RWPE1 (cell line): ENCODE measurements at regions not wholly inside any gene's neighbourhood (a gene's known extent, or its start where the extent isn't known, plus 50 kb on each side); places are given as distances from the start of the nearest gene placed in this dataset.

Experiments
- CTCF ChIA-PET: fragments of 350-600 bp; sonication (Branson Sonifier 250); formaldehyde crosslinking; extraction: SDS; loops from one replicate; lab custom pipeline; 2021; lab: Yijun Ruan, JAX
- POLR2A ChIA-PET: fragments of 400-600 bp; formaldehyde crosslinking; extraction: SDS; loops from one replicate; lab custom pipeline; 2020; ENCODE audit warnings: antibody characterized with exemption; ENCODE audit not compliant: low non-redundant PET; lab: Yijun Ruan, JAX
- DNase-seq: peaks from one replicate; pipeline ENCODE4 v3.0.0; 2012; ENCODE audit warnings: low spot score
- H3K27ac ChIP-seq: fragments of 450-650 bp; 2 replicates; pipeline ENCODE4 v1.5.1; 2017
- CTCF ChIP-seq: fragments of 450-650 bp; conservative IDR thresholded peaks from 2 replicates; pipeline ENCODE4 v1.5.1; 2017; ENCODE audit warnings: low read depth, mild to moderate bottlenecking

GRCh38 chr1:14443164-14443787, 155.2 kb upstream of the KAZN start:
- peak overlapping the region; percentile 53 for H3K27ac ChIP-seq
- ChIA-PET POLR2A (no interaction called here), CTCF (interaction anchor here (0.6 to 0.7 kb wide), 2 partner anchors 9 to 621 kb away, joined by 4 read pairs; no protein-coding TSS in a partner anchor)
- peak; percentile 65 for DNase-seq
- TF ChIP-seq CTCF, result no peak

- ChIA-PET POLR2A (no interaction called here), CTCF (interaction anchor here (0.6 kb wide), 1 partner anchor 596 kb away, joined by 3 read pairs; no protein-coding TSS in a partner anchor)
- no peak for TF ChIP-seq CTCF
- no peak for DNase-seq
- H3K27ac ChIP-seq, result no peak overlapping the region
Measured at GRCh38 chr1:14451217-14451616, 147.3 kb upstream of the KAZN start.

GRCh38 chr1:14452551-14452950, 145.9 kb upstream of the KAZN start:
- DNase-seq, result no peak
- POLR2A ChIA-PET, result no interaction called here
- CTCF ChIA-PET, result interaction anchor here (0.6 kb wide), 1 partner anchor 10 kb away, joined by 4 read pairs; no protein-coding TSS in a partner anchor
- H3K27ac ChIP-seq, result no peak overlapping the region
- TF ChIP-seq CTCF, result no peak

- no peak overlapping the region for H3K27ac ChIP-seq
- ChIA-PET CTCF (no interaction called here), POLR2A (no interaction called here)
- DNase-seq, result no peak
- TF ChIP-seq CTCF, result no peak
Measured at GRCh38 chr1:14460173-14460572, 138.3 kb upstream of the KAZN start.

- POLR2A ChIA-PET, result no interaction called here
- CTCF ChIA-PET, result no interaction called here
- TF ChIP-seq CTCF, result no peak
- no peak for DNase-seq
- H3K27ac ChIP-seq, result no peak overlapping the region
Measured at GRCh38 chr1:14462851-14463250, 135.6 kb upstream of the KAZN start.

GRCh38 chr1:14466006-14466405, 132.5 kb upstream of the KAZN start:
- no peak for TF ChIP-seq CTCF
- POLR2A ChIA-PET, result no interaction called here
- CTCF ChIA-PET, result no interaction called here
- DNase-seq, result no peak
- H3K27ac ChIP-seq, result no peak overlapping the region
